SK-N-SH (cell line): ENCODE measurements at regions not wholly inside any gene's neighbourhood (a gene's known extent, or its start where the extent isn't known, plus 50 kb on each side); places are given as distances from the start of the nearest gene placed in this dataset.

ENCODE experiments used
- CTCF ChIA-PET: fragments of 300-600, 350-600 bp; formaldehyde crosslinking; extraction: SDS; loops from one replicate; lab custom pipeline; 2021; lab: Yijun Ruan, JAX
- POLR2A ChIA-PET: fragments of 350-600 bp; sonication (Branson Sonifier 250); formaldehyde crosslinking; extraction: SDS; loops from one replicate; lab custom pipeline; 2020; ENCODE audit warnings: antibody characterized with exemption, inconsistent platforms; lab: Yijun Ruan, JAX
- DNase-seq: peaks from one replicate; pipeline ENCODE4 v3.0.0; 2012
- H2AFZ ChIP-seq: fragments of 200-600 bp; sonication (generic); 2 replicates; pipeline ENCODE4 v1.8.1; 2016; ENCODE audit warnings: antibody characterized with exemption, mild to moderate bottlenecking, low read depth
- H3F3A ChIP-seq: fragments of 200-600 bp; sonication (generic); replicated peaks from 2 replicates; pipeline ENCODE3; 2016; ENCODE audit warnings: antibody characterized with exemption, mild to moderate bottlenecking; ENCODE audit not compliant: insufficient read depth
- H3K27ac ChIP-seq, 2 experiments: fragments of 200-500 bp in 1 of 2; fragments of 200-600 bp in 1 of 2; sonication (Bioruptor generic) in 1 of 2; sonication (generic), shearing (Covaris generic) in 1 of 2; 2 replicates each; pipeline versions ENCODE4 v1.5.1 to v1.6.1; 2014 to 2016; ENCODE audit warnings: low read depth in 2 of 2, inconsistent platforms in 1 of 2, low read length in 1 of 2, mild to moderate bottlenecking in 1 of 2, mixed read lengths in 1 of 2
- H3K27me3 ChIP-seq: fragments of 200-600 bp; sonication (generic), shearing (Covaris generic); 2 replicates; pipeline ENCODE4 v1.6.1; 2016; ENCODE audit warnings: mixed run types; ENCODE audit not compliant: insufficient read depth
- H3K36me3 ChIP-seq, 2 experiments: fragments of 200-500 bp in 1 of 2; fragments of 200-600 bp in 1 of 2; sonication (Bioruptor generic) in 1 of 2; sonication (generic) in 1 of 2; replicated peaks in 1 of 2; 2 replicates each; pipeline versions ENCODE3 to v1.5.1; 2014 to 2016; ENCODE audit warnings: low read length in 1 of 2, mild to moderate bottlenecking in 1 of 2; ENCODE audit not compliant: insufficient read depth in 2 of 2, control insufficient read depth in 1 of 2
- H3K4me1 ChIP-seq, 2 experiments: fragments of 200-500 bp in 1 of 2; fragments of 200-600 bp in 1 of 2; sonication (Bioruptor generic) in 1 of 2; sonication (generic), shearing (Covaris generic) in 1 of 2; 2 replicates each; pipeline versions ENCODE4 v1.5.1 to v1.6.1; 2014 to 2016; ENCODE audit warnings: low read depth in 1 of 2, low read length in 1 of 2, mixed run types in 1 of 2; ENCODE audit not compliant: insufficient read depth in 2 of 2, control insufficient read depth in 1 of 2
- H3K4me2 ChIP-seq: fragments of 200-600 bp; sonication (generic), shearing (Covaris generic); 2 replicates; pipeline ENCODE4 v1.6.1; 2017; ENCODE audit warnings: mixed run types
- H3K4me3 ChIP-seq, 2 experiments: fragments of 200-500 bp in 1 of 2; fragments of 200-600 bp in 1 of 2; sonication (Bioruptor generic) in 1 of 2; sonication (generic), shearing (Covaris generic) in 1 of 2; 2 replicates each; pipeline versions ENCODE4 v1.5.1 to v1.8.1; 2014 to 2016; ENCODE audit warnings: low read depth in 2 of 2, inconsistent platforms in 1 of 2, low read length in 1 of 2, mild to moderate bottlenecking in 1 of 2, mixed read lengths in 1 of 2, moderate library complexity in 1 of 2
- H3K79me2 ChIP-seq: fragments of 200-600 bp; sonication (generic); 2 replicates; pipeline ENCODE4 v1.8.1; 2017; ENCODE audit warnings: mild to moderate bottlenecking; ENCODE audit not compliant: insufficient read depth
- H3K9ac ChIP-seq: fragments of 200-600 bp; sonication (generic); 2 replicates; pipeline ENCODE4 v1.6.1; 2017; ENCODE audit warnings: mixed run types
- H3K9me2 ChIP-seq: fragments of 200-600 bp; sonication (generic); 2 replicates; pipeline ENCODE4 v1.6.1; 2017; ENCODE audit warnings: mixed run types
- H3K9me3 ChIP-seq: fragments of 200-600 bp; sonication (generic); 2 replicates; pipeline ENCODE4 v1.6.1; 2017; ENCODE audit warnings: mixed run types, mild to moderate bottlenecking, moderate library complexity
- H4K20me1 ChIP-seq: fragments of 200-600 bp; sonication (generic); 2 replicates; pipeline ENCODE4 v1.6.1; 2017; ENCODE audit warnings: mild to moderate bottlenecking, mixed run types; ENCODE audit not compliant: insufficient read depth
- CTCF ChIP-seq: fragments of 200-600 bp; sonication (generic); IDR thresholded peaks from 2 replicates; pipeline ENCODE4 v1.6.1; 2017; ENCODE audit warnings: antibody characterized with exemption, mild to moderate bottlenecking, moderate library complexity
- EP300 ChIP-seq, 2 experiments: IDR thresholded peaks; 2 replicates each; pipeline versions ENCODE4 v1.4.0 to v1.6.1; 2012; ENCODE audit warnings: borderline replicate concordance in 1 of 2, low read depth in 1 of 2, low read length in 1 of 2
- GATA2 ChIP-seq: sonication (generic); formaldehyde crosslinking; IDR thresholded peaks from 2 replicates; pipeline ENCODE4 v1.5.0; 2020; ENCODE audit warnings: mild to moderate bottlenecking, missing genetic modification reagents
- NRF1 ChIP-seq: IDR thresholded peaks from 2 replicates; pipeline ENCODE4 v1.6.1; 2012; ENCODE audit warnings: low read depth, mild to moderate bottlenecking, low read length
- TAF1 ChIP-seq: IDR thresholded peaks from 2 replicates; pipeline ENCODE4 v1.6.1; 2012; ENCODE audit warnings: low read depth, mild to moderate bottlenecking, low read length, moderate library complexity, borderline replicate concordance
- TEAD4 ChIP-seq: IDR thresholded peaks from 2 replicates; pipeline ENCODE4 v1.4.0; 2012; ENCODE audit warnings: mild to moderate bottlenecking, borderline replicate concordance; ENCODE audit not compliant: insufficient read depth
- USF1 ChIP-seq: IDR thresholded peaks from 2 replicates; pipeline ENCODE4 v1.4.0; 2012; ENCODE audit warnings: low read depth, borderline replicate concordance
- WGBS: methylation state at CpG from one replicate; pipeline ENCODE4 v1.1.6; 2017; ENCODE audit warnings: low lambda C conversion rate; 5-methylcytosine and 5-hydroxymethylcytosine counted together
- TF ChIP-seq, protein P1 (sequence below): fragments of 150-350 bp; IDR thresholded peaks from 2 replicates; pipeline ENCODE4 v1.6.1; 2017; ENCODE audit warnings: antibody characterized with exemption, low read length, low read depth, borderline replicate concordance
- TF ChIP-seq, protein P2 (sequence below): IDR thresholded peaks from 2 replicates; pipeline ENCODE4; 2012

- TF ChIP-seq TEAD4, result no peak
Measured at GRCh38 chr19:30870876-30871275, 478.4 kb downstream of the TSHZ3 start (continued).

GRCh38 chr19:30865511-30865910, 483.7 kb downstream of the TSHZ3 start:
- no peak overlapping the region for H3K9ac ChIP-seq
- no peak overlapping the region for H3K4me2 ChIP-seq
- no peak for DNase-seq
- H3K4me1 ChIP-seq, result no peaks in the 10 kb centered on the region
- ChIA-PET CTCF (interaction anchor here (1.5 kb wide), 1 partner anchor 9 kb away, joined by 5 read pairs; no protein-coding TSS in a partner anchor), POLR2A (no interaction called here)
- no peak overlapping the region for H2AFZ ChIP-seq
- WGBS, result 25% methylated on average over 6 of the region's 6 CpGs
- no peak overlapping the region for H3K27ac ChIP-seq
- no peaks in the 10 kb centered on the region for H3F3A ChIP-seq
- no peaks in the 10 kb centered on the region for H3K27me3 ChIP-seq
- H3K36me3 ChIP-seq, result no peaks in the 10 kb centered on the region
- no peak overlapping the region for H3K4me3 ChIP-seq
- 0 out of 2 replicates have a peak, but pooled peaks cover 3% of the 10 kb centered on the region for H3K9me3 ChIP-seq
- no peaks in the 10 kb centered on the region for H3K9me2 ChIP-seq
- TF ChIP-seq CTCF (no peak), NRF1 (no peak), GATA2 (CRISPR knock-in tag) (no peak), EP300 (IDR thresholded peaks at IDR 0.05; ENCODE audit: borderline replicate concordance in 1 of 2, low read depth in 1 of 2, low read length in 1 of 2) (no peak), TAF1 (no peak), USF1 (no peak)
- TF ChIP-seq, protein P1, sequence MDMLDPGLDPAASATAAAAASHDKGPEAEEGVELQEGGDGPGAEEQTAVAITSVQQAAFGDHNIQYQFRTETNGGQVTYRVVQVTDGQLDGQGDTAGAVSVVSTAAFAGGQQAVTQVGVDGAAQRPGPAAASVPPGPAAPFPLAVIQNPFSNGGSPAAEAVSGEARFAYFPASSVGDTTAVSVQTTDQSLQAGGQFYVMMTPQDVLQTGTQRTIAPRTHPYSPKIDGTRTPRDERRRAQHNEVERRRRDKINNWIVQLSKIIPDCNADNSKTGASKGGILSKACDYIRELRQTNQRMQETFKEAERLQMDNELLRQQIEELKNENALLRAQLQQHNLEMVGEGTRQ, result no peak
- TF ChIP-seq, protein P2, sequence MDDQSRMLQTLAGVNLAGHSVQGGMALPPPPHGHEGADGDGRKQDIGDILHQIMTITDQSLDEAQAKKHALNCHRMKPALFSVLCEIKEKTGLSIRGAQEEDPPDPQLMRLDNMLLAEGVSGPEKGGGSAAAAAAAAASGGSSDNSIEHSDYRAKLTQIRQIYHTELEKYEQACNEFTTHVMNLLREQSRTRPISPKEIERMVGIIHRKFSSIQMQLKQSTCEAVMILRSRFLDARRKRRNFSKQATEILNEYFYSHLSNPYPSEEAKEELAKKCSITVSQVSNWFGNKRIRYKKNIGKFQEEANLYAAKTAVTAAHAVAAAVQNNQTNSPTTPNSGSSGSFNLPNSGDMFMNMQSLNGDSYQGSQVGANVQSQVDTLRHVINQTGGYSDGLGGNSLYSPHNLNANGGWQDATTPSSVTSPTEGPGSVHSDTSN, result no peak
- TF ChIP-seq, all 33 proteins: peak for 0
- Histone ChIP-seq H4K20me1 (no peaks in the 10 kb centered on the region), H3K79me2 (no peaks in the 10 kb centered on the region)
